Keratinocyte (primary cell): ENCODE measurements at regions not wholly inside any gene's neighbourhood (a gene's known extent, or its start where the extent isn't known, plus 50 kb on each side); places are given as distances from the start of the nearest gene placed in this dataset.

Experiments used
- CTCF ChIP-seq, 3 experiments: IDR thresholded peaks in 1 of 3; conservative IDR thresholded peaks in 1 of 3; optimal IDR thresholded peaks in 1 of 3; 2 replicates in 2 of 3; 3 replicates in 1 of 3; pipeline versions ENCODE3 to v1.5.1; 2011; ENCODE audit warnings: low read length in 3 of 3, mild to moderate bottlenecking in 3 of 3, moderate library complexity in 2 of 3, control low read depth in 1 of 3, inconsistent platforms in 1 of 3; ENCODE audit not compliant: insufficient read depth in 2 of 3; ENCODE audit errors: extremely low read depth in 1 of 3
- EZH2 ChIP-seq: IDR thresholded peaks from one replicate; pipeline ENCODE4 v1.6.1; 2012; ENCODE audit warnings: inconsistent platforms, mild to moderate bottlenecking, low read length, moderate library complexity

GRCh38 chr15:47470983-47471382, 246.3 kb upstream of the SEMA6D start:
- TF ChIP-seq CTCF (optimal IDR thresholded peaks at IDR 0.05 in 1 of 3, IDR thresholded peaks at IDR 0.05 in 1 of 3, conservative IDR thresholded peaks at IDR 0.05 in 1 of 3; ENCODE audit: extremely low read depth in 1 of 3, insufficient read depth in 2 of 3, low read length in 3 of 3) (no peak), EZH2 (no peak)
